GM06990 (cell line): ENCODE measurements at regions not wholly inside any gene's neighbourhood (a gene's known extent, or its start where the extent isn't known, plus 50 kb on each side); places are given as distances from the start of the nearest gene placed in this dataset.

Source experiments
- DNase-seq: peaks from one replicate; pipeline ENCODE4 v3.0.0-alpha.2; 2011; ENCODE audit not compliant: insufficient read length; ENCODE audit errors: extremely low read depth
- H3K27me3 ChIP-seq: replicated peaks from 2 replicates; pipeline ENCODE4 v1.6.0; 2011; ENCODE audit warnings: low read length; ENCODE audit not compliant: control insufficient read depth, insufficient read depth
- H3K36me3 ChIP-seq: 2 replicates; pipeline ENCODE4 v1.5.1; 2011; ENCODE audit warnings: low read length; ENCODE audit not compliant: control insufficient read depth, insufficient read depth
- H3K4me3 ChIP-seq: replicated peaks from 2 replicates; pipeline ENCODE4 v1.5.1; 2011; ENCODE audit warnings: low read depth, mild to moderate bottlenecking, control low read depth, low read length
- CTCF ChIP-seq: IDR thresholded peaks from 2 replicates; pipeline ENCODE4 v1.5.1; 2011; ENCODE audit warnings: low read length, control low read depth, mild to moderate bottlenecking, inconsistent platforms; ENCODE audit not compliant: insufficient read depth, poor library complexity, severe bottlenecking

GRCh38 chr10:61837755-61838171 lies 63.7 kb upstream of the ARID5B start:
- TF ChIP-seq CTCF: no peak
- Histone ChIP-seq H3K4me3 (no peak overlapping the region), H3K36me3 (no peaks in the 10 kb centered on the region), H3K27me3 (no peaks in the 10 kb centered on the region)
- no peak for DNase-seq

- no peaks in the 10 kb centered on the region for H3K27me3 ChIP-seq
- TF ChIP-seq CTCF: no peak
- H3K4me3 ChIP-seq: no peak overlapping the region
- H3K36me3 ChIP-seq: no peaks in the 10 kb centered on the region
- DNase-seq: no peak
Observed at GRCh38 chr10:61839916-61840315, 61.6 kb upstream of the ARID5B start.

- TF ChIP-seq CTCF: no peak
- Histone ChIP-seq H3K4me3 (no peak overlapping the region), H3K36me3 (no peaks in the 10 kb centered on the region), H3K27me3 (no peaks in the 10 kb centered on the region)
- no peak for DNase-seq
Observed at GRCh38 chr10:61840403-61840802, 61.1 kb upstream of the ARID5B start.

GRCh38 chr10:61841338-61841875 lies 60.1 kb upstream of the ARID5B start:
- H3K4me3 ChIP-seq: no peak overlapping the region
- no peaks in the 10 kb centered on the region for H3K36me3 ChIP-seq
- no peaks in the 10 kb centered on the region for H3K27me3 ChIP-seq
- DNase-seq: no peak
- TF ChIP-seq CTCF: no peak

GRCh38 chr10:61842755-61843497 lies 58.6 kb upstream of the ARID5B start:
- no peaks in the 10 kb centered on the region for H3K36me3 ChIP-seq
- no peak overlapping the region for H3K4me3 ChIP-seq
- H3K27me3 ChIP-seq: no peaks in the 10 kb centered on the region
- DNase-seq: no peak
- no peak for TF ChIP-seq CTCF
